ENCODE measurements at regions not wholly inside any gene's neighbourhood (a gene's known extent, or its start where the extent isn't known, plus 50 kb on each side); places are given as distances from the start of the nearest gene placed in this dataset.

- H3K9ac ChIP-seq (replicated peaks in 1 of 4; ENCODE audit: extremely low read depth in 1 of 4, low read depth in 3 of 4, low read length in 3 of 4) = no peak overlapping the region
- no peaks in the 10 kb centered on the region; the same call in 1 of the 2 replicates for H3K79me1 ChIP-seq (ENCODE audit: low read depth, low read length)
- H4K91ac ChIP-seq (replicated peaks; ENCODE audit: insufficient read length, low read length) = no peak overlapping the region
- no peak overlapping the region for H4K5ac ChIP-seq (ENCODE audit: insufficient read length, low read depth, low read length)
- peaks cover 15 to 17% of the 10 kb centered on the region in 2 experiments; a peak in 3 of 4 replicates for H3K9me3 ChIP-seq (ENCODE audit: insufficient read depth in 2 of 2, low read depth in 1 of 2, low read length in 1 of 2)
- no peak overlapping the region for H3K4ac ChIP-seq (replicated peaks; ENCODE audit: insufficient read length, low read depth, low read length)
- 73% methylated on average over 9 of the region's 9 CpGs; no CpG with 5 or more reads in 1 of the 2 experiments for WGBS, 2 experiments (ENCODE audit: extremely low coverage in 1 of 2, insufficient coverage in 1 of 2, insufficient read length in 1 of 2, insufficient replicate concordance in 2 of 2, low coverage in 1 of 2, low lambda C conversion rate in 2 of 2, missing lambda C conversion rate in 1 of 2)
- no peak overlapping the region for H3K23ac ChIP-seq (ENCODE audit: insufficient read length)
- CTCF ChIA-PET (ENCODE audit: partially characterized antibody) = interaction anchor here (0.6 to 2.4 kb wide), 2 partner anchors 10 to 708 kb away, joined by 4 to 10 read pairs; no protein-coding TSS in a partner anchor
- no peaks in the 10 kb centered on the region for H3K27me3 ChIP-seq (replicated peaks in 1 of 4; ENCODE audit: control insufficient read depth in 3 of 4, extremely low read depth in 1 of 4, insufficient read depth in 3 of 4, low read length in 3 of 4)
- H2BK12ac ChIP-seq (ENCODE audit: low read depth, low read length) = no peak overlapping the region
- no peak overlapping the region for H2AK5ac ChIP-seq (ENCODE audit: low read depth, low read length)
- peaks cover 1 to 5% (median 3%) of the 10 kb centered on the region in 4 experiments for H3K4me1 ChIP-seq (replicated peaks in 1 of 4; ENCODE audit: control insufficient read depth in 3 of 4, insufficient read depth in 4 of 4, low read length in 3 of 4)
- no peak overlapping the region for H2BK120ac ChIP-seq (replicated peaks; ENCODE audit: low read depth, low read length)
- no peak overlapping the region for H2BK15ac ChIP-seq (ENCODE audit: low read length)
- H3K4me2 ChIP-seq (ENCODE audit: insufficient read depth in 1 of 2, low read depth in 2 of 2, low read length in 2 of 2) = no peak overlapping the region
- POLR2A ChIA-PET (ENCODE audit: partially characterized antibody) = no interaction called here
- H2BK20ac ChIP-seq (ENCODE audit: low read length) = no peak overlapping the region
- H3K79me2 ChIP-seq (ENCODE audit: control insufficient read depth in 1 of 2, insufficient read depth in 2 of 2, low read length in 2 of 2) = no peaks in the 10 kb centered on the region
- no peak overlapping the region for H3K27ac ChIP-seq (ENCODE audit: low read depth, low read length)
- H3K56ac ChIP-seq (replicated peaks; ENCODE audit: insufficient read length, low read depth, low read length) = no peak overlapping the region
- H3K14ac ChIP-seq (ENCODE audit: insufficient read length) = no peak overlapping the region
- FAIRE-seq = no peak
- no peak overlapping the region for H3K18ac ChIP-seq (ENCODE audit: extremely low read depth, low read length)
- no peak overlapping the region; the same call in 1 of the 2 replicates for H2AFZ ChIP-seq (ENCODE audit: low read length)
- no peaks in the 10 kb centered on the region for H3K23me2 ChIP-seq (ENCODE audit: low read depth, low read length)
- no peak overlapping the region for H4K8ac ChIP-seq (ENCODE audit: extremely low read depth, insufficient read depth, low read length)
- no peaks in the 10 kb centered on the region for H3K36me3 ChIP-seq (ENCODE audit: control insufficient read depth in 2 of 4, insufficient read depth in 4 of 4, low read length in 3 of 4)
- H3K4me3 ChIP-seq (ENCODE audit: extremely low read depth in 1 of 4, insufficient read depth in 2 of 4, low read depth in 3 of 4, low read length in 4 of 4) = no peak overlapping the region
- H4K20me1 ChIP-seq (replicated peaks in 1 of 2; ENCODE audit: control insufficient read depth in 1 of 2, insufficient read depth in 2 of 2, low read length in 2 of 2) = no peaks in the 10 kb centered on the region
- no peak for DNase-seq (ENCODE audit: low read depth in 1 of 2, low spot score in 2 of 2)
- no peak overlapping the region for H2BK5ac ChIP-seq (ENCODE audit: low read depth, low read length)
- TF ChIP-seq USF2 (IDR thresholded peaks at IDR 0.05; ENCODE audit: low read length) (no peak), CHD2 (IDR thresholded peaks at IDR 0.05; ENCODE audit: low read length) (no peak), ASH2L (IDR thresholded peaks at IDR 0.05; ENCODE audit: low read length) (no peak), SIN3A (conservative IDR thresholded peaks at IDR 0.05 in 1 of 2, IDR thresholded peaks at IDR 0.05 in 1 of 2; ENCODE audit: low read depth in 1 of 2, low read length in 2 of 2) (no peak), MAX (IDR thresholded peaks at IDR 0.05) (no peak), KDM4A (IDR thresholded peaks at IDR 0.05; ENCODE audit: low read depth, low read length, severe bottlenecking) (no peak), SP2 (IDR thresholded peaks at IDR 0.05; ENCODE audit: low read length) (no peak), CTBP2 (IDR thresholded peaks at IDR 0.05; ENCODE audit: borderline replicate concordance, insufficient read depth, insufficient read length, low read length) (no peak), RNF2 (IDR thresholded peaks at IDR 0.05; ENCODE audit: borderline replicate concordance, low read depth, low read length, missing control alignments, poor library complexity, severe bottlenecking) (no peak), EGR1 (IDR thresholded peaks at IDR 0.05; ENCODE audit: borderline replicate concordance, low read depth, low read length) (no peak), KDM1A (IDR thresholded peaks at IDR 0.05; ENCODE audit: borderline replicate concordance, low read length) (no peak), MAFK (IDR thresholded peaks at IDR 0.05; ENCODE audit: low read depth, low read length) (no peak), SIX5 (IDR thresholded peaks at IDR 0.05; ENCODE audit: low read depth, low read length) (no peak)
These were observed 80.5 kb downstream of the SNX5 start for GRCh38 chr20:17888044-17888443.

Measured in H1 (cell line).